SK-N-MC (cell line): ENCODE measurements at regions not wholly inside any gene's neighbourhood (a gene's known extent, or its start where the extent isn't known, plus 50 kb on each side); places are given as distances from the start of the nearest gene placed in this dataset.

Experiments
- DNase-seq: peaks from one replicate; pipeline ENCODE4 v3.0.0-alpha.2; 2011; ENCODE audit warnings: low read depth, low spot score
- H3K27ac ChIP-seq: fragments of 200-600 bp; sonication (generic); 2 replicates; pipeline ENCODE4 v1.5.1; 2016; ENCODE audit warnings: mixed run types
- H3K36me3 ChIP-seq: fragments of 200-600 bp; sonication (generic); 2 replicates; pipeline ENCODE4 v1.6.1; 2017; ENCODE audit warnings: antibody characterized with exemption, low read length, mixed read lengths; ENCODE audit not compliant: insufficient read depth
- H3K4me3 ChIP-seq: fragments of 200-600 bp; sonication (generic); 2 replicates; pipeline ENCODE4 v1.5.1; 2016
- H3K9ac ChIP-seq: fragments of 200-600 bp; sonication (generic); 2 replicates; pipeline ENCODE4 v1.8.0; 2017; ENCODE audit warnings: mixed run types, mixed read lengths; ENCODE audit not compliant: insufficient read length
- H3K9me3 ChIP-seq: fragments of 200-600 bp; sonication (generic); 2 replicates; pipeline ENCODE4 v1.6.1; 2017; ENCODE audit warnings: low read depth, mild to moderate bottlenecking, antibody characterized with exemption, low read length, moderate library complexity, mixed read lengths
- EZH2 ChIP-seq: fragments of 200-600 bp; sonication (generic); IDR thresholded peaks from one replicate; pipeline ENCODE4 v1.6.1; 2017; ENCODE audit warnings: antibody characterized with exemption
- FOXP2 ChIP-seq: optimal IDR thresholded peaks from 2 replicates; pipeline ENCODE3; 2011; ENCODE audit warnings: mild to moderate bottlenecking, moderate library complexity; ENCODE audit not compliant: insufficient read depth; ENCODE audit errors: extremely low read length, control extremely low read depth
- POLR2AphosphoS5 ChIP-seq: IDR thresholded peaks from 2 replicates; pipeline ENCODE4 v1.6.1; 2012; ENCODE audit warnings: mild to moderate bottlenecking, low read depth, low read length, borderline replicate concordance

DNA sequence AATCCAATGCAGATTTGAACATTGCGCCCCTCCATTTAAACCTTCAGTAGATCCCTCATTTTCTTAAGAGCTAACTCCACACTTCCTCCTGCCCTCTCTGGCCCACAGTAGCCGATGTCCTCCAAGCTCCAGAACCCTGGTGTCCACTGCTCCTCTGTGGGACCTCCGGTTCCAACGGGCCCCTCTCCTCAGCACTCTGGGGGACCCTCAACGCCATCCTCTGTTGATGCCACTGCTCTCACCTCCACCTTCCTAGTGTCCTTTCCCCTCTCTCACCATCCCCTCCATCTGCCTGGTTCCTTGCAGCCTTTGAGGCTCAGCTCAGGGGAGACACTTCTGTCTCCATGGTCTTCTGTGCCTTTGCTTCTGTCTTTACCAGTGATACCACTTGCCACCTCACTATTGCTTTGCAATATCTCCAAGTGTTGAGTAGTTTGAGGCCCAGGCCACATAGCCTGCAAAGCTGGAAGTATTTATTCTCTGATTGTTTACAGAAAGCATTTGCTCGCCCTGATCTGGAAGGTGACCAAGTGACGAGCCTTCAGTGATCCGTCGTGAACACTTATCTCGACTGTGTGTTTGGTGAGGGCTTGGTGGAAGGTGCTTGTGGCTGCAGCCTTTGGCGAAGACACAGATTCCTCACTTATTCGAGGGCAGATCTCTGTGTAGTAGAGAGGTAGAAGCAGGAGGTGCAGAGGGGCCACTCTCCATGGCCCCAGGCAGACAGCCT lies 104.8 kb upstream of the SHH start:
- Histone ChIP-seq H3K36me3 (no peaks in the 10 kb centered on the region), H3K27ac (no peak overlapping the region), H3K9me3 (no peaks in the 10 kb centered on the region), H3K9ac (no peak overlapping the region), H3K4me3 (no peak overlapping the region)
- no peak for TF ChIP-seq EZH2
- TF ChIP-seq FOXP2, result no peak
- no peak for TF ChIP-seq POLR2AphosphoS5
- no peak for DNase-seq

GRCh38 chr7:155914341-155914740 lies 102.1 kb upstream of the SHH start:
- Histone ChIP-seq H3K4me3 (no peak overlapping the region), H3K27ac (no peak overlapping the region), H3K36me3 (no peaks in the 10 kb centered on the region), H3K9ac (no peak overlapping the region), H3K9me3 (no peaks in the 10 kb centered on the region)
- no peak for DNase-seq
- no peak for TF ChIP-seq EZH2
- no peak for TF ChIP-seq POLR2AphosphoS5
- TF ChIP-seq FOXP2, result no peak

DNA sequence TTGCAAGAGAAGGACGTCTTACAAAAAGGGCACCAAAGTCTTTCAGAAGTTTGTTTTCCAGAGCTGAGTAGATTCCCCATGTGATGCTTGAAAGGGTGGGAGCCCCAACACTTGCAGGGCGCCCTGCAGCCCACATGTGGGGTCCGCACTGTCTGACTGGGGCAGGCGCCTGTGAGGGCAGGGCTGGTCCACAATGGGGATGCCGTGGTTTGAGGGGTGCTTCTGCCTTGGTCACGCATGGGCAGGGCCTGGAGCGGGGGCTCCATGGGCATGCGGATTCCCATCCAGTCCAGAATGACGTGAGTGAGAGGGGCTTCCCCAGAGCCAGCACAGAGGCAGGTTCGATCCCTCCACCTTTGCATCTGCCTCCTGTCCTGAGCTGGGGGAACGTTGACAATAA lies 101.5 kb upstream of the SHH start:
- Histone ChIP-seq H3K27ac (no peak overlapping the region), H3K9me3 (no peaks in the 10 kb centered on the region), H3K36me3 (no peaks in the 10 kb centered on the region), H3K4me3 (no peak overlapping the region), H3K9ac (no peak overlapping the region)
- TF ChIP-seq FOXP2 (no peak), POLR2AphosphoS5 (no peak), EZH2 (no peak)
- no peak for DNase-seq

DNA sequence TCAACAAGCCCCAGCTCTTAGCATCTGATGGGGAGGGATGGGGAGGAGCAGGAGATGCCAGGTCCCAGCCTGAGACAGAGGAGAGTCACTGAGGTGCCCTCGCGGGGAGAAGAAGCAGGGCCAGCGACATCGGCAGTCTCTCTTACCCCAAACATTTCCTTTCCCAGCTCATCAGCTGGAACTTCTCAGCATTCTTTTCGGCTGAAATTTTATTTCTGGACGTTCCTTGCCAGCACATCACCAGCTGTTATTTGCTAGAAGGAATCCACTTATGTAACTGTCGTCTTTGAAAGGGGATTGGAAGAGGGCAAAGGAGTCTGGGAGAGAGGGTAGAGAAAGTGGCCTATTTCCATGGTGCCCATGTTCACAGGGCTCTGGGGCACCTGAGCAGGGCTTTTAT lies 101.0 kb upstream of the SHH start:
- H3K36me3 ChIP-seq, result no peaks in the 10 kb centered on the region
- H3K4me3 ChIP-seq, result no peak overlapping the region
- no peak for DNase-seq
- no peak overlapping the region for H3K9ac ChIP-seq
- H3K27ac ChIP-seq, result no peak overlapping the region
- TF ChIP-seq FOXP2 (no peak), EZH2 (no peak), POLR2AphosphoS5 (no peak)
- H3K9me3 ChIP-seq, result no peaks in the 10 kb centered on the region

DNA sequence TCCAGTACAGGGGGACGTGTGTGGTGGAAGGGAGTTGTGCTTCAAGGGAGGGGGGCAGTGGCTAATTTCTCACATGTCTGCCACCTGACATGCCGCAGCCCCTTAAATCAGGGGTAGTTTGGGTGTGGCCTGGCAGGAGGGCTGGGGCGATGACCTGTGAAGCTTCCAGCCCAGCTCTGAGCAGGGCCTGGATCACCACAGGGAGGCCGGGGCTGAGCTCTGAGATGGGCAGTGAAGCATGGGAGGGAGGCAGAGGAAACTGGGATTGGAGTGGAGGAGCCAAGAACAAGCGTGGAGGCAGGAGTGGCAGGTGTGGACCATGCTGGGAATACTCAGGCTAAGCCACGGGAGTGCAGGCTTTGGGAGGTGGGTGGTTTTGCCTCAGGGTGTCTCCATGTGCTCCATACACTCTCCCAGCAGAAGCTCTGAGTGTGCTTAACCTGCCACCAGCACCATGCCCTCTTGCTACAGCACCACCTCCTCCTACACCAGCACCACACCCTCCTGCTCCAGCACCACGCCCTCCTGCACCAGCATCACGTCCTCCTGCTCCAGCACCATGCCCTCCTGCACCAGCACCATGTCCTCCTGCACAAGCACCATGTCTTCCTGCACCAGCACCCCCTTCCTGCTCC lies 99.3 kb upstream of the SHH start:
- no peak for DNase-seq
- H3K36me3 ChIP-seq, result no peaks in the 10 kb centered on the region
- H3K9ac ChIP-seq, result no peak overlapping the region
- no peak for TF ChIP-seq EZH2
- no peak for TF ChIP-seq POLR2AphosphoS5
- TF ChIP-seq FOXP2, result no peak
- H3K4me3 ChIP-seq, result no peak overlapping the region
- H3K27ac ChIP-seq, result no peak overlapping the region
- no peaks in the 10 kb centered on the region for H3K9me3 ChIP-seq

DNA sequence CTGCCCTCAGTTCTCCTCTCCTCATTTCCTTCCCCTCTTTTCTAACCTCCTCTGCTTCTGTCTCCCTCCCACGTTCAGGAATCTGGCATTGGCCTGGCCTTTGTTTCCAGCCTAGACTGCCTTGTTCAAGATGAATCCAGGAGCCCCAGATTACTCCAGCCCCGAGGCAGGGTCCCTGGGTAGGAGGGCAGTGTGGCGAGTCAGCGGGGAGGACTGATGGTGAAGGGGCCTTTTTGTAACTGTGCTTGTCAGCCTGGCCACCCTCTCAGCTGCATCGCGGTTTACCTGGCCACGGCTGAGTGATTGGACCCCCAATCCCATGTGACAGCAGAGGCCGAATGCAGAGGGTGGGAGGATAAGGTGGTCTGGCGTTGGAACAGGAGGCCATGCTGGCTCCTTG lies 96.1 kb upstream of the SHH start:
- H3K27ac ChIP-seq, result no peak overlapping the region
- no peak overlapping the region for H3K4me3 ChIP-seq
- no peaks in the 10 kb centered on the region for H3K9me3 ChIP-seq
- TF ChIP-seq FOXP2 (no peak), EZH2 (no peak), POLR2AphosphoS5 (no peak)
- no peak overlapping the region for H3K9ac ChIP-seq
- no peaks in the 10 kb centered on the region for H3K36me3 ChIP-seq
- DNase-seq, result no peak

DNA sequence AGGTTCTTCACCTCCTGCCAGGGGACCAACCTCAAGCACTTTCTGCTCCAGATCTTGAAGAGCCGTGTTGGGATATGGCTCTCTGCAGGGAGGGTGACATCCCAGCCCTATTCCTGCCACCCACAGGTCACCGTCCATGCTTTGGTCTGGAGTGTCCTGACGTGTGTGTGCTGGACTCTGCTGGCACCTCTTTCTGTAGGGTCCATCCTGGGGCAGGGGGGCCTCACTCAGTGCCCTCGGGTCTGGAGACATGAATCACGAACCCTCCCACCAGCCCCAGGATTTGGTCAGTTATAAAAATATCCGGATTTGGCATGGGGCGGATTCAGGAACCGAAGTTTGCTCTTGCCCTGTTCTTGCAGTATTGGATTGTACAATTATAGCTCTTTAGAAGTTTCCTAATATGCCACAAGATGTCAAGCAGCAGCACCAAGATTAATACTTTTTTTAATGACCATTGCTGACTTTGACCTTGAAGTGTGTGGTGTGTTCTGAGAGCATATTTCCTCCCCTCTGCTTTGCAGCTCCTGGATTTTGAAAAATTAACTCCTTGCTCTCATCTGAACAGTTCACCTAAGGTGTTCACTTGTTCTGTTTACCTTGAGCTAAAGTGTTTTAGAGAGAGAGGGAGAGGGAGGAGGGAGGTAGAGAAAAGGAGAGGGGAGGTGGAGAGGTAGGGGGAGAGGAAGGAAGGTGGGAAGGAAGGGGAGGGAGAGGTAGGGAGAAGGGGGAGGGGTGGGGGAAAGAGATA lies 95.4 kb upstream of the SHH start:
- H3K36me3 ChIP-seq, result no peaks in the 10 kb centered on the region
- no peaks in the 10 kb centered on the region for H3K9me3 ChIP-seq
- no peak overlapping the region for H3K4me3 ChIP-seq
- DNase-seq, result no peak
- H3K9ac ChIP-seq, result no peak overlapping the region
- TF ChIP-seq POLR2AphosphoS5, result no peak
- no peak for TF ChIP-seq EZH2
- TF ChIP-seq FOXP2, result no peak
- H3K27ac ChIP-seq, result no peak overlapping the region

DNA sequence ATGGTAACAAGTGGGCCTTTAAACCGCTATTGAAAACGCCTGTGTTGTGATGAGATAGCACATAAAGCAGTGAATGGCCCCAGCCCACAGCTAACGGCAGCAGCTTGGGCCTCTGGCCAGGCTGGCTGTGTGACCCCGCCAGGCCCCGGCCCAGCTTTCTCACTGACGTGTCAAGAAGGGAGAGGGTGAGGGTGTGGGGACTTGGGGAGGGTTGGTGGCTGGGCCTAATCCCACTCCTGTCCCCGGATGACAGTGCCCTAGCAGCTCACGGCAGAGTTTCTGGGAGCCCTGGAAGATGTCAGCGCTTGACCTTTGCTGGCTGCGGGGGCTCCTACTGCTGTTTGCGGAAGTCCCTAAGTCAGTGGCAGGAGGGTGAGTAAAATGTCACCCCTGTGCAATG lies 88.9 kb upstream of the SHH start:
- no peak for DNase-seq
- Histone ChIP-seq H3K9me3 (no peaks in the 10 kb centered on the region), H3K27ac (no peak overlapping the region), H3K9ac (no peak overlapping the region), H3K4me3 (no peak overlapping the region), H3K36me3 (no peaks in the 10 kb centered on the region)
- TF ChIP-seq POLR2AphosphoS5 (no peak), EZH2 (no peak), FOXP2 (no peak)

DNA sequence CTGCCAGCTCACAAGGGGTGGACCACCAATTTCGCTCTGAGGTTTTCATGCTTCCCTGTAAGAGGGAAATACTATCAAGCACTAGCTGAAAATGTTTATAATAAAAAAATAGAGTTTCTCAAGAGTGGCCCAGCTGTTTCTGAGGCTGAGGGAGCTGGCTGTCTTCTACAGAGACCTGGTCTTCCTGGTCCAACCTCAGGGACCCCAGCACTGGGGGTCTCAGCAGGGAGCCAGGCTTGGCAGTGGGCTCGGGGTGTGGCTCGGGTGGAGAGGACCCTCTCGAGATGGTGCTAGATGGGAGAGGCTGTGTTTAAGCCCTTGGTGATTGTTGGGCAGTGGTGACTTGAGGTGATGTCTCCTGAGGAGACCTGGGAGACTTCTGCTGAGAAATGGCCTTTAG lies 87.3 kb upstream of the SHH start:
- Histone ChIP-seq H3K27ac (no peak overlapping the region), H3K4me3 (no peak overlapping the region), H3K9ac (no peak overlapping the region), H3K9me3 (no peaks in the 10 kb centered on the region), H3K36me3 (no peaks in the 10 kb centered on the region)
- no peak for DNase-seq
- no peak for TF ChIP-seq POLR2AphosphoS5
- no peak for TF ChIP-seq EZH2
- TF ChIP-seq FOXP2, result no peak
